GM23248 (cell line): ENCODE measurements at regions not wholly inside any gene's neighbourhood (a gene's known extent, or its start where the extent isn't known, plus 50 kb on each side); places are given as distances from the start of the nearest gene placed in this dataset.

Experiments used
- EZH2 ChIP-seq: fragments of 200-600 bp; sonication (generic); IDR thresholded peaks from 2 replicates; pipeline ENCODE4 v1.6.1; 2018; ENCODE audit warnings: antibody characterized with exemption, mild to moderate bottlenecking; ENCODE audit not compliant: insufficient read depth, poor library complexity, severe bottlenecking
- EZH2phosphoT487 ChIP-seq: fragments of 200-600 bp; sonication (generic); IDR thresholded peaks from 2 replicates; pipeline ENCODE4 v1.6.1; 2018; ENCODE audit warnings: antibody characterized with exemption, moderate library complexity, mild to moderate bottlenecking, low read depth; ENCODE audit not compliant: insufficient read depth

DNA sequence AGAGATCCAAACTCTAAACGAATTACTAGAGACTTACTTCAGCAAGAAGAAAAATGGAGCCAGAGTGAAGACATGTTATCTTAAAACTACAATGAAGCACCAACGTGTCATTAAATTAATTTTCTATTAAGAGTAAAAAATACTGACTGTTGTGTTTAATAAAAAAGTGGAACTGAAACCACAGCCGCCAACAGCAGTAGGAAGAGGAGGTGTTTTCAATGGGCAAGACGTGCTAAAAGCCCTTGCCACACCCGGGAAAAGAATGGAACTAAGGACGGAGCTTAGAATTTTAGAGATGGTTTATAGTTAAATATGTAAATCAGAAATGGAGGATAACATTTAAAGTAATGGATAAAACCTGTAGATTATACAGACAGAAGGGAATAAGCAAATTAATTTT lies 608.7 kb downstream of the TFAP2A start:
- no peak for TF ChIP-seq EZH2
- TF ChIP-seq EZH2phosphoT487: no peak
